Uterus (tissue), 2 donors: ENCODE measurements at regions not wholly inside any gene's neighbourhood (a gene's known extent, or its start where the extent isn't known, plus 50 kb on each side); places are given as distances from the start of the nearest gene placed in this dataset.

Source experiments
- POLR2A ChIP-seq, 2 donors: fragments of 450-650 bp; IDR thresholded peaks; one replicate each; pipeline ENCODE4 v1.6.1; 2016; ENCODE audit warnings: antibody characterized with exemption in 2 of 2, mild to moderate bottlenecking in 1 of 2, moderate library complexity in 1 of 2
- TF ChIP-seq, protein P1 (sequence below), 4 experiments: fragments of 200-600 bp in 2 of 4; fragments of 450-650 bp in 2 of 4; sonication (generic) in 2 of 4; IDR thresholded peaks; one replicate each; pipeline ENCODE4 v1.5.1; 2016 to 2019; ENCODE audit warnings: antibody characterized with exemption in 4 of 4, mild to moderate bottlenecking in 2 of 4, moderate library complexity in 1 of 4

DNA sequence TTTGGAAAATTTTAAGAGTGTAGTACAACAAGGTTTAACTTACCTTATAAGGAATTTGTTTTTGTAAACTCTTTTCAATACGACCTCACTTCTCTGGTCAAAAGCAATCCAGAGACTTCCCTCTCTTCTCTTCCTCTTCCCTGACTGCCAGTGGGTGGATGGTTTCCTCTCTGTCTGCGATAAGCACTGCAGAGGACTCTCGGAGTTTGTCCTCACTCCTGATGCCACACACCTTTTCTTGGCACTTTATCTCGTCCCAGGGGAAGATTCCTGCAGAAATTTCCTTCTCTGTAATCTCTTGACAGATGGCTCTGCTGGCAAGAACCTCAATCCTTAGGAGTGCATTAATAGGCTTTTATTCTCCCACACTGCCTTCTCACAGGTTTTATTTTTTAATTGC is 641.6 kb downstream of the NR2F1-AS1 start:
- no peak for TF ChIP-seq POLR2A (IDR thresholded peaks at IDR 0.05)
- TF ChIP-seq, protein P1, sequence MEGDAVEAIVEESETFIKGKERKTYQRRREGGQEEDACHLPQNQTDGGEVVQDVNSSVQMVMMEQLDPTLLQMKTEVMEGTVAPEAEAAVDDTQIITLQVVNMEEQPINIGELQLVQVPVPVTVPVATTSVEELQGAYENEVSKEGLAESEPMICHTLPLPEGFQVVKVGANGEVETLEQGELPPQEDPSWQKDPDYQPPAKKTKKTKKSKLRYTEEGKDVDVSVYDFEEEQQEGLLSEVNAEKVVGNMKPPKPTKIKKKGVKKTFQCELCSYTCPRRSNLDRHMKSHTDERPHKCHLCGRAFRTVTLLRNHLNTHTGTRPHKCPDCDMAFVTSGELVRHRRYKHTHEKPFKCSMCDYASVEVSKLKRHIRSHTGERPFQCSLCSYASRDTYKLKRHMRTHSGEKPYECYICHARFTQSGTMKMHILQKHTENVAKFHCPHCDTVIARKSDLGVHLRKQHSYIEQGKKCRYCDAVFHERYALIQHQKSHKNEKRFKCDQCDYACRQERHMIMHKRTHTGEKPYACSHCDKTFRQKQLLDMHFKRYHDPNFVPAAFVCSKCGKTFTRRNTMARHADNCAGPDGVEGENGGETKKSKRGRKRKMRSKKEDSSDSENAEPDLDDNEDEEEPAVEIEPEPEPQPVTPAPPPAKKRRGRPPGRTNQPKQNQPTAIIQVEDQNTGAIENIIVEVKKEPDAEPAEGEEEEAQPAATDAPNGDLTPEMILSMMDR (IDR thresholded peaks at IDR 0.05) = no peak
